ENCODE measurements at regions not wholly inside any gene's neighbourhood (a gene's known extent, or its start where the extent isn't known, plus 50 kb on each side); places are given as distances from the start of the nearest gene placed in this dataset.

DNA sequence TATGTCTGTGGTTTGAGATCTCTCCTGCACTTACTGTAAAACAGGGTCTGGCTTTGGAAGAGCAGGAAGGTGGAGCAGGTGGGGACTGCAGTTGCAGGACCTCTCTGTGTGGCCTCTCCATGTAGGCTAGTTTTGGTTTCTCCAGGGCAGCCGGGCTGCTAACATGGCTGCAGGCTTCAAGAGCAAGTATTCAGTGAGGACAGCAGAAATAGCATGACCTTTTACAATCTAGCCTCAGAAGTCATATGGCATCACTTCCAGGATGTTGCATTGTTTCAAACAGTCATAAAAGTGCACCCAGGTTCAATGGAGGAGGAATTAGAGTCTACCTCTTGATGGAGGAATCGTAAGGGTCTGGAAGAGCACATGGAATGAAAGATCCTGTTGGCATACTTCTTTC lies 728.7 kb downstream of the NTRK3 start:
- no peak for TF ChIP-seq SPI1 (IDR thresholded peaks at IDR 0.05; ENCODE audit: borderline replicate concordance, low read depth)
- no peak for TF ChIP-seq POLR2AphosphoS5 (IDR thresholded peaks at IDR 0.05; ENCODE audit: low read depth)
- TF ChIP-seq, protein P1, sequence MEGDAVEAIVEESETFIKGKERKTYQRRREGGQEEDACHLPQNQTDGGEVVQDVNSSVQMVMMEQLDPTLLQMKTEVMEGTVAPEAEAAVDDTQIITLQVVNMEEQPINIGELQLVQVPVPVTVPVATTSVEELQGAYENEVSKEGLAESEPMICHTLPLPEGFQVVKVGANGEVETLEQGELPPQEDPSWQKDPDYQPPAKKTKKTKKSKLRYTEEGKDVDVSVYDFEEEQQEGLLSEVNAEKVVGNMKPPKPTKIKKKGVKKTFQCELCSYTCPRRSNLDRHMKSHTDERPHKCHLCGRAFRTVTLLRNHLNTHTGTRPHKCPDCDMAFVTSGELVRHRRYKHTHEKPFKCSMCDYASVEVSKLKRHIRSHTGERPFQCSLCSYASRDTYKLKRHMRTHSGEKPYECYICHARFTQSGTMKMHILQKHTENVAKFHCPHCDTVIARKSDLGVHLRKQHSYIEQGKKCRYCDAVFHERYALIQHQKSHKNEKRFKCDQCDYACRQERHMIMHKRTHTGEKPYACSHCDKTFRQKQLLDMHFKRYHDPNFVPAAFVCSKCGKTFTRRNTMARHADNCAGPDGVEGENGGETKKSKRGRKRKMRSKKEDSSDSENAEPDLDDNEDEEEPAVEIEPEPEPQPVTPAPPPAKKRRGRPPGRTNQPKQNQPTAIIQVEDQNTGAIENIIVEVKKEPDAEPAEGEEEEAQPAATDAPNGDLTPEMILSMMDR (IDR thresholded peaks at IDR 0.05; ENCODE audit: insufficient read depth, low read length): no peak
- no peak for TF ChIP-seq GABPA (IDR thresholded peaks at IDR 0.05; ENCODE audit: low read depth)
- TF ChIP-seq, protein P2, sequence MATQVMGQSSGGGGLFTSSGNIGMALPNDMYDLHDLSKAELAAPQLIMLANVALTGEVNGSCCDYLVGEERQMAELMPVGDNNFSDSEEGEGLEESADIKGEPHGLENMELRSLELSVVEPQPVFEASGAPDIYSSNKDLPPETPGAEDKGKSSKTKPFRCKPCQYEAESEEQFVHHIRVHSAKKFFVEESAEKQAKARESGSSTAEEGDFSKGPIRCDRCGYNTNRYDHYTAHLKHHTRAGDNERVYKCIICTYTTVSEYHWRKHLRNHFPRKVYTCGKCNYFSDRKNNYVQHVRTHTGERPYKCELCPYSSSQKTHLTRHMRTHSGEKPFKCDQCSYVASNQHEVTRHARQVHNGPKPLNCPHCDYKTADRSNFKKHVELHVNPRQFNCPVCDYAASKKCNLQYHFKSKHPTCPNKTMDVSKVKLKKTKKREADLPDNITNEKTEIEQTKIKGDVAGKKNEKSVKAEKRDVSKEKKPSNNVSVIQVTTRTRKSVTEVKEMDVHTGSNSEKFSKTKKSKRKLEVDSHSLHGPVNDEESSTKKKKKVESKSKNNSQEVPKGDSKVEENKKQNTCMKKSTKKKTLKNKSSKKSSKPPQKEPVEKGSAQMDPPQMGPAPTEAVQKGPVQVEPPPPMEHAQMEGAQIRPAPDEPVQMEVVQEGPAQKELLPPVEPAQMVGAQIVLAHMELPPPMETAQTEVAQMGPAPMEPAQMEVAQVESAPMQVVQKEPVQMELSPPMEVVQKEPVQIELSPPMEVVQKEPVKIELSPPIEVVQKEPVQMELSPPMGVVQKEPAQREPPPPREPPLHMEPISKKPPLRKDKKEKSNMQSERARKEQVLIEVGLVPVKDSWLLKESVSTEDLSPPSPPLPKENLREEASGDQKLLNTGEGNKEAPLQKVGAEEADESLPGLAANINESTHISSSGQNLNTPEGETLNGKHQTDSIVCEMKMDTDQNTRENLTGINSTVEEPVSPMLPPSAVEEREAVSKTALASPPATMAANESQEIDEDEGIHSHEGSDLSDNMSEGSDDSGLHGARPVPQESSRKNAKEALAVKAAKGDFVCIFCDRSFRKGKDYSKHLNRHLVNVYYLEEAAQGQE (IDR thresholded peaks at IDR 0.05; ENCODE audit: insufficient replicate concordance, low read depth): no peak
- Histone ChIP-seq H3K27ac (replicated peaks) (no peak overlapping the region), H3K4me3 (replicated peaks; ENCODE audit: insufficient read depth, low read length) (no peak overlapping the region), H3K27me3 (ENCODE audit: insufficient read depth, poor library complexity, severe bottlenecking) (no peaks in the 10 kb centered on the region)
- no peak for DNase-seq (ENCODE audit: low read depth in 1 of 2, low spot score in 1 of 2)

DNA sequence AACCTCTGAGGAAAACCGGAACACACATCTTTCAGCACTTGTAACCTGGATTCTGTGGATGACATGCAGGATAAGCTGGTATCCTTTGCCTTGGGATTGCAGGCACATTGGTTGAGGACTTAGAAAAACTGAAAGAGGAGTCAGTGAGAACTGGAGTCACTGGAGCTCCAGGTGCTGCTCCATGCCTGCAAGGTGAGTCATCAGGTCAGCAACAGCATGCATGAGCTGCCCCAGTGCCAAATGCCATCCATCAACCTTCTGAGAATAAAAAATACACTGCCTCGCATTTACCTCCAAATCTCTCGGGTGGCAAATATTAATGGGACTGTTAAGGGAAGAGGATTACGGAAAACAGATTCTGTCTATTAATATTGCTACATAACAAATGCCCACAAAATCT lies 729.1 kb downstream of the NTRK3 start:
- H3K27me3 ChIP-seq (ENCODE audit: insufficient read depth, poor library complexity, severe bottlenecking): no peaks in the 10 kb centered on the region
- no peak overlapping the region for H3K27ac ChIP-seq (replicated peaks)
- TF ChIP-seq POLR2AphosphoS5 (IDR thresholded peaks at IDR 0.05; ENCODE audit: low read depth) (no peak), GABPA (IDR thresholded peaks at IDR 0.05; ENCODE audit: low read depth) (no peak), SPI1 (IDR thresholded peaks at IDR 0.05; ENCODE audit: borderline replicate concordance, low read depth) (no peak)
- TF ChIP-seq, protein P1 (IDR thresholded peaks at IDR 0.05; ENCODE audit: insufficient read depth, low read length): no peak
- TF ChIP-seq, protein P2 (IDR thresholded peaks at IDR 0.05; ENCODE audit: insufficient replicate concordance, low read depth): no peak
- no peak overlapping the region for H3K4me3 ChIP-seq (replicated peaks; ENCODE audit: insufficient read depth, low read length)
- no peak for DNase-seq (ENCODE audit: low read depth in 1 of 2, low spot score in 1 of 2)

DNA sequence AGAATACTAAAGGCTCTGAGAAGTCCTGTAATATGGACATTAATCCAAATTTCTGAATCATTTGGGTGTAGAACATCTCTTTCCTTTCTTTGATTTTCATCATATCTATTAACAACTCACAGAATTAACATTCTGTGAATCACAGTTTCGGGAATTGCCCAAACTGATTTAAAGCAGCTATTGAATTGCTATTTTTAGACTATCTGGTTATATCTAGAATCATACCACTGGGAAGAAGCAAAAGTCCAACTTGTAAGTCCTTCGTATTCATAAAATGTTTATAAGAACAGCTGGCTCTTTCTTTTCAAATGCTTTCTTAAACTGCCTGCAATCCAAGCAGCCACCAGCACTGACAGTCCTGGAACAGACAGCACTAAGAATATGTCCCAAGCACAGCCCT lies 733.0 kb downstream of the NTRK3 start:
- DNase-seq (ENCODE audit: low read depth in 1 of 2, low spot score in 1 of 2): no peak
- no peak overlapping the region for H3K27ac ChIP-seq (replicated peaks)
- H3K4me3 ChIP-seq (replicated peaks; ENCODE audit: insufficient read depth, low read length): no peak overlapping the region
- no peaks in the 10 kb centered on the region for H3K27me3 ChIP-seq (ENCODE audit: insufficient read depth, poor library complexity, severe bottlenecking)
- no peak for TF ChIP-seq GABPA (IDR thresholded peaks at IDR 0.05; ENCODE audit: low read depth)
- TF ChIP-seq, protein P1 (IDR thresholded peaks at IDR 0.05; ENCODE audit: insufficient read depth, low read length): no peak
- TF ChIP-seq SPI1 (IDR thresholded peaks at IDR 0.05; ENCODE audit: borderline replicate concordance, low read depth): no peak
- TF ChIP-seq, protein P2 (IDR thresholded peaks at IDR 0.05; ENCODE audit: insufficient replicate concordance, low read depth): no peak
- TF ChIP-seq POLR2AphosphoS5 (IDR thresholded peaks at IDR 0.05; ENCODE audit: low read depth): no peak

Data from HL-60 (cell line).